ENCODE measurements at regions not wholly inside any gene's neighbourhood (a gene's known extent, or its start where the extent isn't known, plus 50 kb on each side); places are given as distances from the start of the nearest gene placed in this dataset.

DNA sequence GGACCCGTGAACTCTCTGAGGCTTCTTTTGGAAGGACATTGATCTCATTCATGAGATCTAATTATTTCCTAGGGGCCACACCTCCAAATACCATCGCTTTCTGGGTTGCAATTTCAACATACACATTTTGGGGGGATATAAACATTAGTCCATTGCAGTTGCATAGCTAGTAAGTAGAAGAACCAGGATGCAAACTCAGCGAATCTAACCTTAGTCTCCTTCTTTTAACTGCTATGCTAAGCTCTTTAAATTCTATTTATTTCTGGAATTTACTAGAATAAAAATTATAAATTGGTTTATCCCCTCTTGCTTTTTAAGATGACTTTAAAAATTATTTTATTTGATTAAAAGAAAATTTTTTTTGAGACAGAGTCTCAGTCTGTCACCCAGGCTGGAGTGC, 232.5 kb upstream of the EEF2KMT start:
- Histone ChIP-seq H2AFZ (ENCODE audit: low read depth, low read length) (no peak overlapping the region), H3K4me3 (ENCODE audit: low read length) (no peak overlapping the region), H3K27me3 (ENCODE audit: insufficient read depth, low read length) (no peaks in the 10 kb centered on the region), H3K4me1 (ENCODE audit: insufficient read depth, low read length) (no peaks in the 10 kb centered on the region), H3K9me3 (ENCODE audit: low read length) (no peaks in the 10 kb centered on the region), H3K36me3 (ENCODE audit: insufficient read depth, low read length) (no peaks in the 10 kb centered on the region)

DNA sequence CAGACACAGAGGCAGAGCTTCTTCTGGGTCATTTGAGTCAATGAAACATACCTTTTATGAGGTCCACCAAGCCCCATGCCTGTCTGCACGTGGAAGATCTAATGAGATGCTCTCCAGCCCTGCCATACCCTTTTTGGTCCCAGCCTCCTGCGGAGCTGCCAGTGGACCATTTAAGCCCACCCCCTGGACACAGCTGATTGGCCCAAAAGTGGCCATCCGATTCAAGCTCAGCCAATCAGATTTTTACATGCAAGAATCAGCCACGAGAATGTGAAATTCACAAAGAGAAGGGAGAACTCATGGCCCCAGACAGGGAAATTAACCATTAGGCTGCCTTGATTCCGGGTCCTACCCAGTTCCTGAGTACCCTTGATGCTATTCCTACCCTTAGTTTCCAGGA, 231.0 kb upstream of the EEF2KMT start:
- Histone ChIP-seq H3K36me3 (ENCODE audit: insufficient read depth, low read length) (no peaks in the 10 kb centered on the region), H3K4me3 (ENCODE audit: low read length) (no peak overlapping the region), H3K4me1 (ENCODE audit: insufficient read depth, low read length) (no peaks in the 10 kb centered on the region)

DNA sequence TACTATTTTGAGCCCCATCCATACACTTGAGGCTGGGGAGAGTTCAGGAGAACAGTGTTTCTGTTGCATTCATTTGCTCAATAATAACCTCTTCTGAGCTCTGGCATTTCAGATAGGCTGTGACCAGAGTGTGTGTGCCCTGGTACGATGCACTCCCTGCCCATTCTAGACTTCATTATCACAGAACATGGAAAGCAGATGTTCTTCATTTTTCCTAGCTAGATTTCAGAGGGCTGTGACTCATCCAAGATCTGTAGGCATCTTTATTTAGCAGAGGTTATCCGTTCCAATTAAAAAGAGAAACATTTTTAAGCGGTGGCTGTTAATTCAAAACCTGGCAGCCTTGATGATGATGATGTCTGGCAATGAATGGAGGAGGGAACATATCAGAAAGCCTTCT, 228.8 kb upstream of the EEF2KMT start:
- H2AFZ ChIP-seq (ENCODE audit: low read depth, low read length) = no peak overlapping the region
- H3K4me3 ChIP-seq (ENCODE audit: low read length) = no peak overlapping the region
- H3K4me1 ChIP-seq (ENCODE audit: insufficient read depth, low read length) = peaks cover 6% of the 10 kb centered on the region
- no peaks in the 10 kb centered on the region for H3K36me3 ChIP-seq (ENCODE audit: insufficient read depth, low read length)
- no peaks in the 10 kb centered on the region for H3K9me3 ChIP-seq (ENCODE audit: low read length)
- H3K27me3 ChIP-seq (ENCODE audit: insufficient read depth, low read length) = no peaks in the 10 kb centered on the region

More for the DNA sequence above, 231.0 kb upstream of the EEF2KMT start:
- Histone ChIP-seq H2AFZ (ENCODE audit: low read depth, low read length) (no peak overlapping the region), H3K27me3 (ENCODE audit: insufficient read depth, low read length) (no peaks in the 10 kb centered on the region), H3K9me3 (ENCODE audit: low read length) (no peaks in the 10 kb centered on the region)

DNA sequence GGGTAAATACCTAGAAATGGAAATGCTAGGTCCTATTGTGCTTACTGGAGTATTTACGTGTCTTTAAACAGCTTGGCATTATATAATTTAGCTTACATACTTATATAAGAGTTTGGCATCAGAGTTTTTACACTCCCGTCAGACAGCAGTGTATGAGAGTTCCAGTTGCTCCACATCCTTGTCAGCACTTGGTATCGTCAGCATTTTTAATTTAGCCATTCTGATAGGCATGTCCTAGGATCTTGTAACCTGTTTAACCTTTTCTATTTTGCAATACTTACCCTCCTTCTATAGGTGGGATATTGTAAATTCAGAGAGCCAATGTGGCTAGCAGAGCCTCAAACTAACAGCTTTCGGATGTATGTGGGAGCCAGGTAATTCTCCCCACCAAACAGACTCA, 228.3 kb upstream of the EEF2KMT start:
- Histone ChIP-seq H3K4me3 (ENCODE audit: low read length) (no peak overlapping the region), H3K36me3 (ENCODE audit: insufficient read depth, low read length) (no peaks in the 10 kb centered on the region), H2AFZ (ENCODE audit: low read depth, low read length) (no peak overlapping the region), H3K4me1 (ENCODE audit: insufficient read depth, low read length) (peaks cover 6% of the 10 kb centered on the region), H3K9me3 (ENCODE audit: low read length) (no peaks in the 10 kb centered on the region), H3K27me3 (ENCODE audit: insufficient read depth, low read length) (no peaks in the 10 kb centered on the region)

DNA sequence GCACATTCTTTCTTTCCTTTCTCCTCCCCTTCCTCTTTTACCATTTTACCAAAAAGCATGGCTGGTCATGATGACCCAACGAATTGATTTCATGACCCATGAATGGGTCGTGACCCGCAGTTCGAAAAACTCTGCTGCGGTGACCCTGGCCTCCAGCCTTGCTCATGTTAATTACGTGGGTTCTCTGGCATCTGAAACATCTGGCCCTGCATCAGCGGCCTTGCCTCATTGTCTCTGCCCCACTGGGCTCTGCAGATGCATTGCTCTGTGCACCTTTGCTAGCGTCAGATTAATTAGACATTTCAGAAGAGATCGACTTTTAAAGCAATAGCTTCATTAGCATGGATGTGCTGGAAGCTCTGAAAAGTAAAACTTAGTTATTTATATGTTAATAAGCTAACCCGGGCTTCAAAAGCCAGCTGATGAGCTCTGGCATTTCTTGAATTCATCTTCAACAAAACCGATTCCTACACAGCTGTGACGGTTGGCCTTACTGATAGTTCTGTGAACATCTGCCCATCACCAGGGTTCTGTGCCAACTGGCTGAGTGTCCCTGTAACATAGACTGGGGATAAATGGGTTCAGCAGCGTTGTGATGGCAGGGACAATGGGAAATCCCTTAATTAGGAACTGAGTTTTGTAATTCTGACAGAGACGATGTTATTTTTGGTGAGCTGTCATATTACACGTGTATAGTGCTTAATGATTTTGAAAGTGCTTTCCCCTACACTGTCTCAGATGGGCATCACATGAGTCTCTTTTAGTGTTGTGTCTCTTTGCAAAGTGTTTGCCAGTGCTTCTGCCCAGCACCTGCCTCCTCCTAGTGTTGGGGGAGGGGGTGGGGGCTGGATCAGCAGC, 225.9 kb upstream of the EEF2KMT start:
- H3K4me1 ChIP-seq (ENCODE audit: insufficient read depth, low read length) = peaks cover 6% of the 10 kb centered on the region
- H3K4me3 ChIP-seq (ENCODE audit: low read length) = no peak overlapping the region
- no peaks in the 10 kb centered on the region for H3K27me3 ChIP-seq (ENCODE audit: insufficient read depth, low read length)

DNA sequence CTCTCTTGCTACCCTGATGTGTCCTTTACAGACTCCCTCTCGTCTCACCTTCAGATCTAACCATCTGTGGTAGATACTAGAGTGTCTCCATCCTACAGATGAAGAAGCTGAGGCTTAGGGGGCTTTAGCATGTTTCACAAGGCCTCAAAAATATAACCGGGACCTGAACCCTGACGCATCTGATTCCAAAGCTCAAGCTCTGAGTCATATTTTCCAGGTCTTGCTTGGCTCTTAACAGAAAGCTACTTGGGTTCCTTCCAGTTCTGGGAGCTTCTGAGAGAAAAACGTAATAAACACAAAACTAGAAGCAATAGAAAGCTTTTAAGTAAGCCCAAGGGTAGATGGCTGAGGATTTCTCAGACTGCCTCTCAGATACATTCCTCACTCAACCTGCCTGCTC, 224.3 kb upstream of the EEF2KMT start:
- no peaks in the 10 kb centered on the region for H3K36me3 ChIP-seq (ENCODE audit: insufficient read depth, low read length)
- no peak overlapping the region for H2AFZ ChIP-seq (ENCODE audit: low read depth, low read length)
- H3K4me1 ChIP-seq (ENCODE audit: insufficient read depth, low read length) = peaks cover 6% of the 10 kb centered on the region
- H3K27me3 ChIP-seq (ENCODE audit: insufficient read depth, low read length) = no peaks in the 10 kb centered on the region
- no peak overlapping the region for H3K4me3 ChIP-seq (ENCODE audit: low read length)
- no peaks in the 10 kb centered on the region for H3K9me3 ChIP-seq (ENCODE audit: low read length)

More for the DNA sequence above, 225.9 kb upstream of the EEF2KMT start:
- no peaks in the 10 kb centered on the region for H3K9me3 ChIP-seq (ENCODE audit: low read length)
- no peaks in the 10 kb centered on the region for H3K36me3 ChIP-seq (ENCODE audit: insufficient read depth, low read length)
- no peak overlapping the region for H2AFZ ChIP-seq (ENCODE audit: low read depth, low read length)

DNA sequence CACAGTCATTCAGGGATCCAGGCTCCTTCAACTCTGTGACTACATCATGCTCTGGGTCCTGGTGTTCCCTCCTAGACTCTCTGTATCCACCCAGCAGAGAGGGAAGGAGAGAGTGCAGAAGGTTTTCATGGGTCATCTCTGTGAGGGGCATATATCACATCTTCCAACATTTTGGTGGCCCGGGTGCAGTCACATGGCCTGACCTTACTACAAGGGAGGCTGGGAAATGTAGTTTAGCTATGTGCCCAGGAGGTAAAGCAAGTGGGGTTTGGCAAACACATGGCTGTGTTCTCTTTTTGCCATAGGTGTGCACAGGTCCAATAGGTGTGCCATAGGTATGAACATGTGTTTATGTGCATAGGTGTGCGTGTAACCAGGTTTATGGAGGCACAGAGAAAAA, 222.2 kb upstream of the EEF2KMT start:
- Histone ChIP-seq H3K4me3 (ENCODE audit: low read length) (no peak overlapping the region), H3K9me3 (ENCODE audit: low read length) (no peaks in the 10 kb centered on the region), H3K4me1 (ENCODE audit: insufficient read depth, low read length) (peaks cover 6% of the 10 kb centered on the region), H2AFZ (ENCODE audit: low read depth, low read length) (no peak overlapping the region), H3K36me3 (ENCODE audit: insufficient read depth, low read length) (no peaks in the 10 kb centered on the region), H3K27me3 (ENCODE audit: insufficient read depth, low read length) (no peaks in the 10 kb centered on the region)

DNA sequence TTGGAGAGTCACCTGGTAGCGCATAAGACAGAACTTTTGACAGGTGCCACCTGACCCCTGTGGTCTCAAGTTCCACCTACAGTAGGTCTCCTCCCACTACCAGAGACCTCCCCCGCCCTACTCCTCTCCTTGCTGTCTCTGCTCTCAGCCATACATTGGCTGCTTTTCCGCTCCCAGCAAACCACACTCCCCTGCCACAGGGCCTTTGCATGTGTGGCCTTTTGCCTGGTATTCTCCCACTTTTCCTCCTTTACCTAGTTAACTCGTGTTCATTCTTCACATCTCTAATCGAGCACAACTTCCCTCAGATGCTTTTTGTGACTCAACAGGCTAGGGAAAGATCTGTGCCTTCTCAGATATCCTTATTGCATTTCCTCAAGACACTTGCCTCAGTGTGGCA, 218.3 kb upstream of the EEF2KMT start:
- Histone ChIP-seq H3K4me1 (ENCODE audit: insufficient read depth, low read length) (no peaks in the 10 kb centered on the region), H3K36me3 (ENCODE audit: insufficient read depth, low read length) (no peaks in the 10 kb centered on the region), H3K27me3 (ENCODE audit: insufficient read depth, low read length) (no peaks in the 10 kb centered on the region), H3K9me3 (ENCODE audit: low read length) (no peaks in the 10 kb centered on the region), H2AFZ (ENCODE audit: low read depth, low read length) (no peak overlapping the region), H3K4me3 (ENCODE audit: low read length) (no peak overlapping the region)

DNA sequence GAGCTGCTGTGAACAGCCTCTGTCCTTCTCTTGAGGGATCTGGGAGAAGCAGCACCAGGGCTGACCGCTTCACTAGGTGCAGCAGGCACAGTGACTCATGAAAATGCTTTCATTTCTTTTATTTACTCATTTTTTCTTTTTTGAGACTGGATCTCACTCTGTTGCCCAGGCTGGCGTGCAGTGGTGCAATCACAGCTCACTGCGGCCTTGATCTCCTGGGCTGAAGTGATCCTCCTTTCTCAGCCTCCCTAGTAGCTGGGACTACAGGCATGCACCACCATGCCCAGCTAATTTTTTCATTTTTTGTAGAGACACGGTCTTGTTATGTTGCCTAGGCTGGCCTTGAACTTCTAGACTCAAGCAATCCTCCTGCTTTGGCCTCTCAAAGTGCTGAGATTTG, 216.8 kb upstream of the EEF2KMT start:
- H3K4me1 ChIP-seq (ENCODE audit: insufficient read depth, low read length) = no peaks in the 10 kb centered on the region
- no peaks in the 10 kb centered on the region for H3K36me3 ChIP-seq (ENCODE audit: insufficient read depth, low read length)
- no peaks in the 10 kb centered on the region for H3K9me3 ChIP-seq (ENCODE audit: low read length)
- H3K27me3 ChIP-seq (ENCODE audit: insufficient read depth, low read length) = no peaks in the 10 kb centered on the region
- H2AFZ ChIP-seq (ENCODE audit: low read depth, low read length) = no peak overlapping the region
- no peak overlapping the region for H3K4me3 ChIP-seq (ENCODE audit: low read length)

DNA sequence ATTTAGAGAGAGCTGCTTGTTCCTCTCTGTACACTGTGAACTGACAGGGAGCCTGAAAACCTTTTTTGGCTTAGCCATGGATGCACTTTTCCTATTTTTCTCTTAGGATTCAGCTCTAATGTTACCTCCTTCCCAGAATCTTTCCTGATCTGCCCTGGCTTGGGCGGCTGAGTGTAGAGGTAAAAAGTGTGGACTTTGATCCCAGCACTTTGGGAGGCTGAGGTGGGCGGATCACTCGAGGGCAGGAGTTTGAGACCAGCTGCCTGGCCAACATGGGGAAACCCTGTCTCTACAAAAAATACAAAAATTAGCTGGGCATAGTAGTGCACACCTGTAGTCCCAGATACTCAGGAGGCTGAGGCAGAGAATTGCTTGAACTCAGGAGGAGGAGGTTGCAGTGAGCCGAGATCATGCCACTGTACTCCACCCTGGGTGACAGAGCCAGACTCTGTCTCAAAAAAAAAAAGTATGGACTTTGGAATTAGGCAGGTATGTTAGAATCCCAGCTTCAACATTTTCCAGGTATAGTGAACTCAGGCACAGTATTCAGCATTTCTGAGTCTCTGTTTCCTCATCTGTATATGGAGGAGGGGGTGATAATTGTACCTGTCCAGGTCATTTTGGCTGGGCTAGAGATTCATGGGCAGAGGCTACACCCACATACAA, 212.5 kb upstream of the EEF2KMT start:
- Histone ChIP-seq H3K36me3 (ENCODE audit: insufficient read depth, low read length) (no peaks in the 10 kb centered on the region), H3K4me1 (ENCODE audit: insufficient read depth, low read length) (no peaks in the 10 kb centered on the region), H2AFZ (ENCODE audit: low read depth, low read length) (no peak overlapping the region), H3K27me3 (ENCODE audit: insufficient read depth, low read length) (no peaks in the 10 kb centered on the region), H3K9me3 (ENCODE audit: low read length) (no peaks in the 10 kb centered on the region), H3K4me3 (ENCODE audit: low read length) (no peak overlapping the region)

DNA sequence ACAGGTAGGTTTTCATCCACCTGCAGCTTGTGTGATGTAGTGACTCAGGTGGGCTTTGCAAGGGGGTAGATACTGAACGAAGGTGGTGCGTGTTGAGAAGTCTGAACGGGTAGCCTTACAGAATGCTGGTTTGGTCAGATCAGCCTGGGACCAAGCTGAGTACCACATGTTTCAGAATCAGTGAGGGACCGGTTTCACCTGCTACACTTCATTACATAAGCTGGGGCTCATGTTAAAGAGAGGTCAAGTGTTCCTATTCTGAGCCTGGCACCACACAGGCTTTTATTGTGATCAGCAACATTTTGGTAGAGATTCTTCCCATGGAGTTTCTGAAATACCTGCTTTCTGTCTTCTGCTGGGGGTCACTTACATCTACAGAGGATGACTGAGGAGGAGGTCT, 207.4 kb upstream of the EEF2KMT start:
- Histone ChIP-seq H3K9me3 (ENCODE audit: low read length) (no peaks in the 10 kb centered on the region), H2AFZ (ENCODE audit: low read depth, low read length) (no peak overlapping the region), H3K36me3 (ENCODE audit: insufficient read depth, low read length) (no peaks in the 10 kb centered on the region), H3K27me3 (ENCODE audit: insufficient read depth, low read length) (no peaks in the 10 kb centered on the region), H3K4me3 (ENCODE audit: low read length) (no peak overlapping the region), H3K4me1 (ENCODE audit: insufficient read depth, low read length) (no peaks in the 10 kb centered on the region)

DNA sequence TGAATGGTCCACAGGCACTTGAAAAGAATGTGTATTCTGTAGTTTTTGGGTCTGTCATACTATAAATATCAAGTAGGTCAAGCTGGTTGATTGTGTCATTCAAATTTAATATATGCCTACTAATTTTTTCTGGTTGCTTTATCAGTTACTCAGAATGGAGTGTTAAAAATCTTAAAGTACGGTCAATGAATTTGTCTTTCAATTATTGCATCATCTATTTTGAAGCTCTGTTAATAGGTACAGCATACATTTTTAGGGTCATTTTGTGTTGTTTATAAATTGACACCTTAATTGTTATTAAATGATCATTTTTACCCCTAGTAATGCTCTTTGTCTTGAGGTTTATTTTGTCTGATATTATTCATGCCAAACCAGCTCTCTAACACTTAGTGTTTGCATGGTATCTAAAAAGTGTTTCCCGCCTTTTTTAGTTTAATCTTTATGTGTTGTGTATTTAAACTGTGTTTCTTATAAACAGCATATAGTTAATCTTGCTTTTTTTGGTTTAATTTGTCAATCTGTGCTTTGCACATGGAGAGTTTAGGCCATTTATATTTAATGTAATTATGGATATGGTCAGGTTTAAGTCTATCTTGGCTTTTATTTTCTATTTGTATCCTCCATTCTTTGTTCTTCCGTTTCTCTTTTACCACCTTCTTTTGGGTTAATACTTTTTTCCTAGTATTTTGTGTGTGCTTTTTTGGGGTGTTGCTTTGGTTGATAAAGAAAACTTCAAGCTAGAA, 204.9 kb upstream of the EEF2KMT start:
- H3K27me3 ChIP-seq (ENCODE audit: insufficient read depth, low read length) = no peaks in the 10 kb centered on the region
- no peak overlapping the region for H3K4me3 ChIP-seq (ENCODE audit: low read length)
- no peaks in the 10 kb centered on the region for H3K36me3 ChIP-seq (ENCODE audit: insufficient read depth, low read length)
- H3K9me3 ChIP-seq (ENCODE audit: low read length) = no peaks in the 10 kb centered on the region
- H3K4me1 ChIP-seq (ENCODE audit: insufficient read depth, low read length) = no peaks in the 10 kb centered on the region
- no peak overlapping the region for H2AFZ ChIP-seq (ENCODE audit: low read depth, low read length)

DNA sequence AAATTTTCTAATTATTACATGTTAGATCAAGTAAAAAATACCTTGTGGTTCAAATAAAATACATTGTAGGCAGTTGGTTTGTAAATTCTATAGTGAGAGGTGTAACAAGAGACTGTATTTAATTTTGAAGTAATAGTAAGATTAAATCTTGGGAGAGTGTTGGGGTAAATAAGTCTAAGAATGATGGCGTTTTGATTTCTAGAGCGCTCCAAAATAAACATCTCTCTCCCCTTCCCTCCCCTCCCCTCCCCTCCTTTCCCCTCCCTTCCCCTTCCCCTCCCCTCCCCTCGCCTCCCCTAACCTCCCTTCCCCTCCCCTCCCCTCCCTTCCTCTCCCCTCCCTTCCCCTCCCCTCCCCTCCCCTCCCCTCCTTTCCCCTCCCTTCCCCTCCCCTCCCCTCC, 200.6 kb upstream of the EEF2KMT start:
- H2AFZ ChIP-seq (ENCODE audit: low read depth, low read length) = no peak overlapping the region
- no peaks in the 10 kb centered on the region for H3K4me1 ChIP-seq (ENCODE audit: insufficient read depth, low read length)
- H3K27me3 ChIP-seq (ENCODE audit: insufficient read depth, low read length) = no peaks in the 10 kb centered on the region
- no peaks in the 10 kb centered on the region for H3K9me3 ChIP-seq (ENCODE audit: low read length)
- H3K36me3 ChIP-seq (ENCODE audit: insufficient read depth, low read length) = no peaks in the 10 kb centered on the region
- H3K4me3 ChIP-seq (ENCODE audit: low read length) = no peak overlapping the region

Data from neuron (in vitro differentiated cells).